Kidney epithelial cell (primary cell): ENCODE measurements at regions not wholly inside any gene's neighbourhood (a gene's known extent, or its start where the extent isn't known, plus 50 kb on each side); places are given as distances from the start of the nearest gene placed in this dataset.

Source experiments
- DNase-seq: peaks from one replicate; pipeline ENCODE4 v3.0.0-alpha.2; 2010; ENCODE audit warnings: low read depth
- H3K27me3 ChIP-seq: 2 replicates; pipeline ENCODE4 v1.6.0; 2011; ENCODE audit warnings: low read length; ENCODE audit not compliant: control insufficient read depth, insufficient read depth
- H3K36me3 ChIP-seq: 2 replicates; pipeline ENCODE4 v1.5.1; 2011; ENCODE audit warnings: low read length; ENCODE audit not compliant: control insufficient read depth, insufficient read depth
- H3K4me3 ChIP-seq: 2 replicates; pipeline ENCODE4 v1.5.1; 2011; ENCODE audit warnings: low read depth, mild to moderate bottlenecking, control low read depth, low read length
- TF ChIP-seq, protein P1 (sequence below): IDR thresholded peaks from 2 replicates; pipeline ENCODE4 v1.5.1; 2011; ENCODE audit warnings: mild to moderate bottlenecking, moderate library complexity, low read length, control low read depth, inconsistent platforms; ENCODE audit not compliant: insufficient read depth, poor library complexity, severe bottlenecking

DNA sequence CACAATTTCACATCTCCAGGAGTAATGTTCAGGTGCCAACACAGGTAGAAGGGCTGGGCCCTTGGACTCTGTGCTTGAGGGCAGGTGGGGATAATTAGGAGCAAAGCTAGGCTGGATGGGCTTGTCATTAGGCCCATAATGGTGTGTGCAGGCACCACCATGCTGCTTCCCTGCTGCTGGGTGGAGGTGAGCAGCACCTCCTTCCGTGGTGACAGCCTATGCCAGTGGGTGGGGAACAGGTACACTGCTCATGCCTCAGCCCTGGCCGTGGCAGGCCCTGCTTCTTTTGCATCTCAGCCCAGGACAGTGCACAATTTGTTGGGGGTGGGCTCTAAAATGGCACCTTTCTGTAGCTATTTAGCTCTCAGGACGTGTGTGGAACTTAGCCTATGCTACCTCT, 955.5 kb downstream of the TMTC2 start:
- no peak for DNase-seq
- no peaks in the 10 kb centered on the region for H3K27me3 ChIP-seq
- no peaks in the 10 kb centered on the region for H3K36me3 ChIP-seq
- no peak overlapping the region for H3K4me3 ChIP-seq
- TF ChIP-seq, protein P1, sequence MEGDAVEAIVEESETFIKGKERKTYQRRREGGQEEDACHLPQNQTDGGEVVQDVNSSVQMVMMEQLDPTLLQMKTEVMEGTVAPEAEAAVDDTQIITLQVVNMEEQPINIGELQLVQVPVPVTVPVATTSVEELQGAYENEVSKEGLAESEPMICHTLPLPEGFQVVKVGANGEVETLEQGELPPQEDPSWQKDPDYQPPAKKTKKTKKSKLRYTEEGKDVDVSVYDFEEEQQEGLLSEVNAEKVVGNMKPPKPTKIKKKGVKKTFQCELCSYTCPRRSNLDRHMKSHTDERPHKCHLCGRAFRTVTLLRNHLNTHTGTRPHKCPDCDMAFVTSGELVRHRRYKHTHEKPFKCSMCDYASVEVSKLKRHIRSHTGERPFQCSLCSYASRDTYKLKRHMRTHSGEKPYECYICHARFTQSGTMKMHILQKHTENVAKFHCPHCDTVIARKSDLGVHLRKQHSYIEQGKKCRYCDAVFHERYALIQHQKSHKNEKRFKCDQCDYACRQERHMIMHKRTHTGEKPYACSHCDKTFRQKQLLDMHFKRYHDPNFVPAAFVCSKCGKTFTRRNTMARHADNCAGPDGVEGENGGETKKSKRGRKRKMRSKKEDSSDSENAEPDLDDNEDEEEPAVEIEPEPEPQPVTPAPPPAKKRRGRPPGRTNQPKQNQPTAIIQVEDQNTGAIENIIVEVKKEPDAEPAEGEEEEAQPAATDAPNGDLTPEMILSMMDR, result no peak

DNA sequence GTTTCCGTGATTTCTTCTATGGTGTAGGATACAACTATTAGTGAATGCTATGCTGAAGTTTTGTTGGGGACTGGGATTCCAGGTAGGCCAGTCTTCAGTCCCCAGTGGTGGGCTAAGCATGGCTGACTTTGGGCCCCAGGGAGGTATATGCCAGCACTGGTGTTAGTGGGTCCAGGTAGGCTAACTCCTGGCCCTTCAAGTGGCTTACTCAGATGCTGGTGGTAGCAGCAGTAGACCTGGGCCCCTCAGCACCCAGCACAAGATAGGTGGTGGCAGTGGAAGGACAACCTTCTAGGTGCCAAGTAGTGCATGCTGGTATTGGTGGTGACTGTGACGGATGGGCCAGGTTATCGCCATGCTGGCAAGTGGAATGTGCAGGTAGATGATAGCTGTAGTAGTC, 955.1 kb downstream of the TMTC2 start:
- no peaks in the 10 kb centered on the region for H3K36me3 ChIP-seq
- no peak overlapping the region for H3K4me3 ChIP-seq
- H3K27me3 ChIP-seq, result no peaks in the 10 kb centered on the region
- TF ChIP-seq, protein P1, result no peak
- no peak for DNase-seq

DNA sequence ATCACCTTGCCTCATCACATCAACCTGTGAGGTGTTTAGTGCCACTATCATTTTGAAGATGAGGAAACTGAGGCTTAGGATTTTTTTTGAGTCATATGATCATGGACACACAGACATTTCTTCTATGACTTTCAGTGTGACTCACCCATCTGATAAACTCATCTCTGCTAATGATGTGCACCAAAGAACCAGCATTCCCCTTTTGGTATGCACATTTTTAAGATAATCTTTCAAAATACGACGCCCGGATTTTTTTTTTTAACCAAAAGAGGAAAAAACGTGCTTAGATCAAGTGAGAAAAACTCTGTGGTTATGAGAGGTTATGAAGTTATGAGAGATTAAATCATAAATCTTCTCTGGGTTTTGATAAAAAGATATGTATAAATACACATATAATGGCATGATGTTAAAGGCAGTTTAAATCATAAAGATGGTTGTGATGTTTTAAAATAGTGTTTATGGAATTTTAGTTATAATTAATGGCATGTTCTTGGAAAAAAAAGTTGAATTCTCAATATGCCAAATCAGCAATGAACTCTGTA, 948.1 kb downstream of the TMTC2 start:
- no peaks in the 10 kb centered on the region for H3K36me3 ChIP-seq
- TF ChIP-seq, protein P1, result no peak

DNA sequence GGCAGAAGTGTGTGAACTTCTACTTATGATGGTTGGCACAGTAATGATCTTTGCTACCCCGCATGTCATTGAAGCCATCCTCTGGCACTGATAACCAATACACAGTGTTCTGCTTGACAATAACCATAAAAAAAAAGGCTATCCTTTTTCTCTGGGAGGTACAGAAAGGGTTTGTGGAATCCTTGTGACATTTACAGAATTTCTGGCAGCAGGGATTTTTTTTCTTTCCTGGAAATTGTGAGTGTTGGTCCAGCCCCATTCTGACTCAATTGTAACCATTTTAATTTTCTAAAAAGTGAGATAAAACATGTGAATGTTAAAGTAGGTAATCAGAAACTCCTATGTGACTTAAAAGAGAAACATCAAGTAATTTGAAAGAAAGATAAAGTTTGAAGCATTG, 943.8 kb downstream of the TMTC2 start:
- TF ChIP-seq, protein P1, result no peak
- no peaks in the 10 kb centered on the region for H3K27me3 ChIP-seq
- DNase-seq, result no peak
- no peak overlapping the region for H3K4me3 ChIP-seq
- H3K36me3 ChIP-seq, result no peaks in the 10 kb centered on the region

More for the DNA sequence above, 948.1 kb downstream of the TMTC2 start:
- DNase-seq, result no peak
- Histone ChIP-seq H3K4me3 (no peak overlapping the region), H3K27me3 (no peaks in the 10 kb centered on the region)

DNA sequence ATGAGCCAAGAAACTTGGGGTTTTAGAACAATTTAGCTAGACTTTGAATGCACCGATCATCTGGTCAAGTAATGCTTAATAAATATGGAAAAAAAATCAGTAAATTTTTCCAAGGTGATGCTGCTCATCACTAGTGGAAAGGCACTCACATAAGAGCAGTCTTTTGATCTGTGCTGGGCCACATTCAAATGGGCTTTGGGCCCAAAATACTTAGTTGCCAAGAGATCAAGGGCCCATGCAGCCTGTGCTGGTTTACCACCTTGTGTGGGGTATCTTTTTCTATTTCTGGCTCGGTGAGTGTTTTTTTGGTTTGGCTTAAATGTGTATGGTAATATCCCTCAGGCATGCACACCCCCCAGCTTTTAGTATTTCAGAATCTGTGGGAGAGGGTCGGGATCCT, 943.2 kb downstream of the TMTC2 start:
- H3K27me3 ChIP-seq, result no peaks in the 10 kb centered on the region
- DNase-seq, result no peak

DNA sequence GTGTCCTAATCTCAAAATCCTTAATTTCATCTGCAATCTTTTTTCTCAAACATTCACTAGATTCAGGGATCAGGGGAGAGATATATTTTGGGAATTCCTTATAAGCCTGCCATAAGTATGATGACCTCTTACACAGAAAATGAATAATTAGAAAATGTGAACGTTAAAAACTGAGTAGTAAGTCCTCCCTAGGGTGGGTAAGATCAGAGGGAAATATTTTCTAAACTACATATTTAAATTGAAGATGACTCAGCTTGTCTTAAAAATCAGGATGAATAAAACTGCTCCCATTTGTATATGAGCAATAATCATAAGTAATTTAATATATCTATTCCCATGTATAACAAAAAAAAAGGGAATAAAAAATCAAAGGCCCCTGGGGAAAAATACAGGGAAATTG, 935.5 kb downstream of the TMTC2 start:
- H3K36me3 ChIP-seq, result no peaks in the 10 kb centered on the region
- no peak for DNase-seq
- TF ChIP-seq, protein P1, result no peak
- no peaks in the 10 kb centered on the region for H3K27me3 ChIP-seq
- H3K4me3 ChIP-seq, result no peak overlapping the region

More for the DNA sequence above, 943.2 kb downstream of the TMTC2 start:
- TF ChIP-seq, protein P1, result no peak
- H3K36me3 ChIP-seq, result no peaks in the 10 kb centered on the region
- H3K4me3 ChIP-seq, result no peak overlapping the region
